HCT116 (cell line): ENCODE measurements at regions not wholly inside any gene's neighbourhood (a gene's known extent, or its start where the extent isn't known, plus 50 kb on each side); places are given as distances from the start of the nearest gene placed in this dataset.

Experiments
- ATAC-seq: fragments of 200-7000 bp; cut with Tn5 transposase; 2 replicates; pipeline ENCODE4 v1.9.1; 2020; ENCODE audit warnings: mild to moderate bottlenecking, moderate library complexity
- BruUV-seq: library from RNA; stranded (reverse); fragments of 400-500 nt; replicated peaks from 2 replicates; lab custom pipeline; 2021; lab: Mats Ljungman, UMichigan
- CTCF ChIA-PET: fragments of 300-600 bp; sonication (Branson Sonifier 250); formaldehyde crosslinking; loops from one replicate; lab custom pipeline; 2021; ENCODE audit warnings: antibody characterized with exemption; lab: Charles Lee
- POLR2A ChIA-PET: fragments of 300-600, 350-600 bp; sonication (Branson Sonifier 250); formaldehyde crosslinking; loops from one replicate; lab custom pipeline; 2021; ENCODE audit warnings: antibody characterized with exemption; lab: Charles Lee
- RAD21 ChIA-PET, 2 experiments: fragments of 300-600 bp; sonication (Branson Sonifier 250); formaldehyde crosslinking; loops; one replicate each; lab custom pipeline; 2023; ENCODE audit warnings: low total read pairs in 2 of 2; ENCODE audit not compliant: uncharacterized antibody in 2 of 2, unreplicated experiment in 2 of 2, low non-redundant PET in 1 of 2; lab: Charles Lee
- DNase-seq: peaks from one replicate; pipeline ENCODE4 v3.0.0-alpha.2; 2010; ENCODE audit warnings: low read depth, low spot score
- H2AFZ ChIP-seq: fragments of 200-600 bp; shearing (Covaris generic), sonication (generic); 2 replicates; pipeline ENCODE4 v1.6.1; 2017; ENCODE audit warnings: low read depth, mixed run types, mixed read lengths, antibody characterized with exemption, low read length; ENCODE audit not compliant: poor library complexity, severe bottlenecking
- H3K27ac ChIP-seq: 2 replicates; pipeline ENCODE4 v1.5.1; 2012; ENCODE audit warnings: low read depth, low read length
- H3K27me3 ChIP-seq: fragments of 200-600 bp; sonication (generic); 2 replicates; pipeline ENCODE4 v1.6.1; 2016; ENCODE audit warnings: mixed run types, low read length, mixed read lengths; ENCODE audit not compliant: insufficient read depth
- H3K36me3 ChIP-seq, 2 experiments: fragments of 200-500 bp in 1 of 2; fragments of 200-600 bp in 1 of 2; sonication (Bioruptor generic) in 1 of 2; sonication (generic) in 1 of 2; 2 replicates each; pipeline versions ENCODE4 v1.5.1 to v1.6.1; 2014 to 2016; ENCODE audit warnings: low read length in 2 of 2, inconsistent platforms in 1 of 2, mixed read lengths in 1 of 2, mixed run types in 1 of 2; ENCODE audit not compliant: insufficient read depth in 2 of 2, control insufficient read depth in 1 of 2
- H3K4me1 ChIP-seq, 2 experiments: fragments of 200-600 bp in 1 of 2; sonication (generic) in 1 of 2; 2 replicates each; pipeline versions ENCODE4 v1.5.1 to v1.6.1; 2012 to 2017; ENCODE audit warnings: low read length in 2 of 2, inconsistent platforms in 1 of 2, mild to moderate bottlenecking in 1 of 2, mixed read lengths in 1 of 2, mixed run types in 1 of 2, moderate library complexity in 1 of 2; ENCODE audit not compliant: insufficient read depth in 2 of 2, control insufficient read depth in 1 of 2
- H3K4me2 ChIP-seq: fragments of 200-600 bp; sonication (generic); 2 replicates; pipeline ENCODE4 v1.6.1; 2017; ENCODE audit warnings: mixed run types, low read length, mixed read lengths
- H3K4me3 ChIP-seq, 2 experiments: fragments of 200-600 bp in 1 of 2; sonication (generic) in 1 of 2; replicated peaks in 1 of 2; 2 replicates each; pipeline ENCODE4 v1.5.1; 2011 to 2016; ENCODE audit warnings: low read length in 2 of 2, control low read depth in 1 of 2, low read depth in 1 of 2, mild to moderate bottlenecking in 1 of 2, mixed read lengths in 1 of 2, mixed run types in 1 of 2
- H3K79me2 ChIP-seq: fragments of 200-600 bp; sonication (generic); 2 replicates; pipeline ENCODE4 v1.6.1; 2017; ENCODE audit warnings: mild to moderate bottlenecking, mixed run types, low read length, moderate library complexity, mixed read lengths; ENCODE audit not compliant: insufficient read depth
- H3K9ac ChIP-seq: fragments of 200-600 bp; sonication (generic); 2 replicates; pipeline ENCODE4 v1.6.1; 2016; ENCODE audit warnings: low read length, mixed read lengths
- H3K9me2 ChIP-seq: fragments of 200-600 bp; sonication (generic), shearing (Covaris generic); 2 replicates; pipeline ENCODE4 v1.6.1; 2017; ENCODE audit warnings: mixed run types, mild to moderate bottlenecking, moderate library complexity; ENCODE audit not compliant: insufficient read depth
- H3K9me3 ChIP-seq, 2 experiments: fragments of 200-500 bp in 1 of 2; fragments of 200-600 bp in 1 of 2; sonication (Bioruptor generic) in 1 of 2; sonication (generic) in 1 of 2; 2 replicates each; pipeline ENCODE4 v1.6.1; 2014 to 2017; ENCODE audit warnings: low read length in 2 of 2, mixed read lengths in 2 of 2, inconsistent platforms in 1 of 2, low read depth in 1 of 2, mild to moderate bottlenecking in 1 of 2, mixed run types in 1 of 2, moderate library complexity in 1 of 2; ENCODE audit not compliant: control insufficient read depth in 1 of 2, insufficient read depth in 1 of 2
- H4K20me1 ChIP-seq: fragments of 200-600 bp; sonication (generic), shearing (Covaris generic); 2 replicates; pipeline ENCODE4 v1.6.1; 2017; ENCODE audit warnings: mixed run types, mild to moderate bottlenecking, moderate library complexity; ENCODE audit not compliant: insufficient read depth
- CBX3 ChIP-seq: IDR thresholded peaks from 2 replicates; pipeline ENCODE4 v1.6.1; 2012; ENCODE audit warnings: low read depth
- CEBPB ChIP-seq: IDR thresholded peaks from 2 replicates; pipeline ENCODE4 v1.6.1; 2012; ENCODE audit warnings: low read depth
- ELF1 ChIP-seq: IDR thresholded peaks from 2 replicates; pipeline ENCODE4 v1.6.1; 2012; ENCODE audit warnings: low read depth, borderline replicate concordance
- FOSL1 ChIP-seq: IDR thresholded peaks from 2 replicates; pipeline ENCODE4 v1.6.1; 2012; ENCODE audit warnings: low read depth
- MAX ChIP-seq: IDR thresholded peaks from 2 replicates; pipeline ENCODE4 v1.6.1; 2012
- POLR2A ChIP-seq: IDR thresholded peaks from 2 replicates; pipeline ENCODE4 v1.7.0; 2011; ENCODE audit warnings: borderline replicate concordance; ENCODE audit not compliant: insufficient read depth, insufficient read length; ENCODE audit errors: extremely low read depth
- RAD21 ChIP-seq: IDR thresholded peaks from 2 replicates; pipeline ENCODE4 v1.6.1; 2012; ENCODE audit warnings: low read depth, mild to moderate bottlenecking
- SIN3A ChIP-seq: IDR thresholded peaks from 2 replicates; pipeline ENCODE4 v1.6.1; 2012; ENCODE audit warnings: low read depth
- YY1 ChIP-seq: IDR thresholded peaks from 2 replicates; pipeline ENCODE4 v1.6.1; 2011; ENCODE audit warnings: low read length, low read depth, moderate library complexity, mild to moderate bottlenecking; ENCODE audit not compliant: insufficient replicate concordance; ENCODE audit errors: extremely low read depth
- ZFX ChIP-seq: fragments of 450-650 bp; IDR thresholded peaks from 2 replicates; pipeline ENCODE4 v1.6.1; 2017
- intact Hi-C: fragments of 100-400 bp; cut with micrococcal nuclease; formaldehyde crosslinking; loops from 2 replicates; pipeline ENCODE4 v1.10.0; 2022
- TF ChIP-seq, protein P1 (sequence below), 3 experiments: fragments of 200-600 bp in 1 of 3; sonication (generic) in 1 of 3; IDR thresholded peaks in 2 of 3; conservative IDR thresholded peaks in 1 of 3; 2 replicates each; pipeline ENCODE4 v1.5.1; 2012 to 2017; ENCODE audit warnings: low read depth in 2 of 3, low read length in 2 of 3, antibody characterized with exemption in 1 of 3, borderline replicate concordance in 1 of 3, control low read depth in 1 of 3, mild to moderate bottlenecking in 1 of 3, mixed read lengths in 1 of 3, mixed run types in 1 of 3, moderate library complexity in 1 of 3; ENCODE audit not compliant: insufficient read depth in 1 of 3

- intact Hi-C loops: no loop called here
- ChIA-PET RAD21 (no interaction called here), POLR2A (no interaction called here), CTCF (no interaction called here)
- Histone ChIP-seq H3K4me3 (no peak overlapping the region), H3K27ac (no peak overlapping the region), H3K4me2 (no peak overlapping the region), H2AFZ (no peak overlapping the region), H3K9ac (no peak overlapping the region), H3K27me3 (peaks cover 18% of the 10 kb centered on the region; the same call in 1 of the 2 replicates), H3K36me3 (no peaks in the 10 kb centered on the region), H3K4me1 (peaks cover 0 to 6% of the 10 kb centered on the region in 2 experiments; a peak in 1 of 4 replicates), H3K9me3 (no peaks in the 10 kb centered on the region), H3K79me2 (no peaks in the 10 kb centered on the region), H3K9me2 (no peaks in the 10 kb centered on the region), H4K20me1 (no peaks in the 10 kb centered on the region)
- no peak for DNase-seq
- TF ChIP-seq FOSL1: no peak
- no peak for TF ChIP-seq MAX
- TF ChIP-seq YY1: no peak
- TF ChIP-seq CEBPB: no peak
- no peak for TF ChIP-seq SIN3A
- no peak for TF ChIP-seq CBX3
- TF ChIP-seq RAD21: no peak
- TF ChIP-seq ELF1: no peak
- no peak for TF ChIP-seq ZFX
- TF ChIP-seq, protein P1, sequence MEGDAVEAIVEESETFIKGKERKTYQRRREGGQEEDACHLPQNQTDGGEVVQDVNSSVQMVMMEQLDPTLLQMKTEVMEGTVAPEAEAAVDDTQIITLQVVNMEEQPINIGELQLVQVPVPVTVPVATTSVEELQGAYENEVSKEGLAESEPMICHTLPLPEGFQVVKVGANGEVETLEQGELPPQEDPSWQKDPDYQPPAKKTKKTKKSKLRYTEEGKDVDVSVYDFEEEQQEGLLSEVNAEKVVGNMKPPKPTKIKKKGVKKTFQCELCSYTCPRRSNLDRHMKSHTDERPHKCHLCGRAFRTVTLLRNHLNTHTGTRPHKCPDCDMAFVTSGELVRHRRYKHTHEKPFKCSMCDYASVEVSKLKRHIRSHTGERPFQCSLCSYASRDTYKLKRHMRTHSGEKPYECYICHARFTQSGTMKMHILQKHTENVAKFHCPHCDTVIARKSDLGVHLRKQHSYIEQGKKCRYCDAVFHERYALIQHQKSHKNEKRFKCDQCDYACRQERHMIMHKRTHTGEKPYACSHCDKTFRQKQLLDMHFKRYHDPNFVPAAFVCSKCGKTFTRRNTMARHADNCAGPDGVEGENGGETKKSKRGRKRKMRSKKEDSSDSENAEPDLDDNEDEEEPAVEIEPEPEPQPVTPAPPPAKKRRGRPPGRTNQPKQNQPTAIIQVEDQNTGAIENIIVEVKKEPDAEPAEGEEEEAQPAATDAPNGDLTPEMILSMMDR (IDR thresholded peaks at IDR 0.05 in 2 of 3, conservative IDR thresholded peaks at IDR 0.05 in 1 of 3; ENCODE audit: borderline replicate concordance in 1 of 3, insufficient read depth in 1 of 3, low read depth in 2 of 3, low read length in 2 of 3): no peak
- no peak for TF ChIP-seq POLR2A
- no peak for ATAC-seq
- BruUV-seq: no TSS peak
Observed at GRCh38 chr4:15340332-15340731, 87.5 kb upstream of the C1QTNF7 start.
